HFFc6 (cell line): ENCODE measurements at regions not wholly inside any gene's neighbourhood (a gene's known extent, or its start where the extent isn't known, plus 50 kb on each side); places are given as distances from the start of the nearest gene placed in this dataset.

Experiments
- DNase-seq: peaks from one replicate; pipeline ENCODE4 v3.0.0-alpha.2; 2018
- H3K27ac Mint-ChIP-seq: 2 replicates; pipeline ENCODE4 v1.8.0; 2020; ENCODE audit warnings: mild to moderate bottlenecking, mixed read lengths
- H3K27me3 Mint-ChIP-seq: 2 replicates; pipeline ENCODE4 v1.8.0; 2021; ENCODE audit warnings: mild to moderate bottlenecking, moderate library complexity, mixed read lengths; ENCODE audit not compliant: insufficient read depth
- H3K36me3 Mint-ChIP-seq: 2 replicates; pipeline ENCODE4 v1.8.0; 2021; ENCODE audit warnings: low read depth, mixed read lengths
- H3K4me1 Mint-ChIP-seq: 2 replicates; pipeline ENCODE4 v1.8.0; 2020; ENCODE audit warnings: low read depth, mixed read lengths
- H3K4me3 Mint-ChIP-seq: 2 replicates; pipeline ENCODE4 v1.8.0; 2020; ENCODE audit warnings: mild to moderate bottlenecking, moderate library complexity, mixed read lengths
- H3K9me3 Mint-ChIP-seq: 2 replicates; pipeline ENCODE4 v1.8.0; 2020; ENCODE audit warnings: mild to moderate bottlenecking, mixed read lengths
- CTCF ChIP-seq: fragments of 200-600 bp; sonication (generic); IDR thresholded peaks from 2 replicates; pipeline ENCODE4 v1.5.0; 2021; ENCODE audit warnings: antibody characterized with exemption, mild to moderate bottlenecking

DNA sequence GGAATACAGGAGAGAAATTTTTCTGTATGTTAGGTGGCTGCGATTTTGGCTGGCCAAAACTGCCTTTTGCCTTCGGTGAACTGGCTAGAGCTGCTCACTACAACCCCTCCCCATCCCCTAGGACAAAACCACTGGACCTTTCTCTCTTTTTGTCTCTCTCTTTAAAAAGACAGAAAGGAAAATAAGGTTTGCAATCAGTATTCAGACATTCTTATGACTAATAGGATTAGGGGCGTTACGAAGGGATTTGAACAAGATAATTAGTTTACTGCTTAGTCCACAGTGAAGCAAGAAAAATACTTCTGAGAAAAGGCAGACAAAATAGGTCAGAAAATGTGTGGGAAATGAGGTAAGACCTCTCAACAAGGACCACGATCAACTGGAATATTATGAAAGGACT lies 180.4 kb downstream of the SLIT2 start:
- DNase-seq = peak; percentile 30
- no peaks in the 10 kb centered on the region for H3K36me3 Mint-ChIP-seq
- peak overlapping the region; percentile 80 for H3K4me3 Mint-ChIP-seq
- H3K27ac Mint-ChIP-seq = peak overlapping the region; percentile 82
- no peaks in the 10 kb centered on the region for H3K9me3 Mint-ChIP-seq
- H3K27me3 Mint-ChIP-seq = no peaks in the 10 kb centered on the region; the same call in 1 of the 2 replicates
- TF ChIP-seq CTCF = no peak
- peaks cover 79% of the 10 kb centered on the region for H3K4me1 Mint-ChIP-seq

- DNase-seq = no peak
Observed at GRCh38 chr4:20433097-20433705, 181.5 kb downstream of the SLIT2 start.

DNA sequence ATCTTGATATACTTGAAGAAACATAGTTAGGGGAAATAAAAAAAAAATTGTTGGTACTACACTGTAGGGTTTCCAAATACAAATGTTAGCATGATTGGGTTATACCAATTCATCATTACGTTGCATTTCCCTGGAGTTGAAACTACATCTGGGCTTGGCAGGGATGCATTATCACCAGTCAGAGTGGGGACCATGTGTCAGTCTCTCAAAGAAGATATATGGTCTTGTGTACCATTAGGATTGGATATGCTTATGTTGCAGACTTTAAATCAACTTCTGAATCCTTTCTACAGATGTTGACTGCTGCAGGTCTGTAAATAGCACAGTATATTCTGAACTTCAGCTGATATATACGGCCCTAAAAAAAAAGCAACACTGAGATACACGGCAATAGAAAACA lies 188.5 kb downstream of the SLIT2 start:
- Mint-ChIP-seq H3K9me3 (no peaks in the 10 kb centered on the region), H3K4me1 (peaks cover 68% of the 10 kb centered on the region), H3K27ac (no peak overlapping the region), H3K27me3 (peaks cover 6% of the 10 kb centered on the region), H3K4me3 (no peak overlapping the region), H3K36me3 (peaks cover 10% of the 10 kb centered on the region)
- no peak for DNase-seq
- no peak for TF ChIP-seq CTCF

More at GRCh38 chr4:20433097-20433705, 181.5 kb downstream of the SLIT2 start:
- Mint-ChIP-seq H3K4me1 (peaks cover 76% of the 10 kb centered on the region), H3K9me3 (no peaks in the 10 kb centered on the region), H3K36me3 (peaks cover 5% of the 10 kb centered on the region), H3K27me3 (no peaks in the 10 kb centered on the region), H3K27ac (no peak overlapping the region), H3K4me3 (no peak overlapping the region)
- no peak for TF ChIP-seq CTCF

GRCh38 chr4:20443015-20443805 lies 191.5 kb downstream of the SLIT2 start:
- H3K27me3 Mint-ChIP-seq = peaks cover 6% of the 10 kb centered on the region
- H3K4me3 Mint-ChIP-seq = no peak overlapping the region
- DNase-seq = no peak
- TF ChIP-seq CTCF = no peak
- no peaks in the 10 kb centered on the region for H3K9me3 Mint-ChIP-seq
- H3K27ac Mint-ChIP-seq = peak overlapping the region; percentile 14; the same call in 1 of the 2 replicates
- H3K4me1 Mint-ChIP-seq = peaks cover 67% of the 10 kb centered on the region
- H3K36me3 Mint-ChIP-seq = peaks cover 12% of the 10 kb centered on the region

GRCh38 chr4:20444599-20445337 lies 193.1 kb downstream of the SLIT2 start:
- Mint-ChIP-seq H3K4me3 (no peak overlapping the region), H3K4me1 (peaks cover 61% of the 10 kb centered on the region), H3K9me3 (no peaks in the 10 kb centered on the region), H3K27me3 (peaks cover 3% of the 10 kb centered on the region), H3K27ac (no peak overlapping the region), H3K36me3 (peaks cover 7% of the 10 kb centered on the region; the same call in 1 of the 2 replicates)
- TF ChIP-seq CTCF = no peak
- no peak for DNase-seq
